Aorta (tissue), 5 donors: ENCODE measurements at regions not wholly inside any gene's neighbourhood (a gene's known extent, or its start where the extent isn't known, plus 50 kb on each side); places are given as distances from the start of the nearest gene placed in this dataset.
A peak's percentile ranks its signal among the peaks of the same experiment; 100 is the strongest.

Source experiments
- ATAC-seq: fragments of 200-7000 bp; cut with Tn5 transposase; one replicate; pipeline ENCODE4 v1.9.1; 2022; ENCODE audit warnings: moderate library complexity; ENCODE audit not compliant: low FRiP score
- DNase-seq, 2 donors: peaks; one replicate each; pipeline ENCODE4 v3.0.0-alpha.2; 2020
- H3K27ac ChIP-seq, 2 donors: one replicate each; pipeline ENCODE4 v1.5.1; 2013; ENCODE audit warnings: low read length in 2 of 2, mild to moderate bottlenecking in 2 of 2, moderate library complexity in 2 of 2, control low read depth in 1 of 2, inconsistent platforms in 1 of 2, low read depth in 1 of 2
- H3K27me3 ChIP-seq, 2 donors: one replicate each; pipeline ENCODE4 v1.6.1; 2013; ENCODE audit warnings: control low read depth in 1 of 2, low read length in 1 of 2, mild to moderate bottlenecking in 1 of 2, moderate library complexity in 1 of 2; ENCODE audit not compliant: insufficient read depth in 2 of 2, control insufficient read depth in 1 of 2
- H3K36me3 ChIP-seq, 2 donors: one replicate each; pipeline ENCODE4 v1.6.1; 2013; ENCODE audit warnings: control low read depth in 1 of 2, low read length in 1 of 2, mild to moderate bottlenecking in 1 of 2; ENCODE audit not compliant: insufficient read depth in 2 of 2, control insufficient read depth in 1 of 2
- H3K4me1 ChIP-seq, 2 donors: one replicate each; pipeline ENCODE4 v1.6.1; 2013; ENCODE audit warnings: low read length in 2 of 2, control low read depth in 1 of 2, mild to moderate bottlenecking in 1 of 2, moderate library complexity in 1 of 2; ENCODE audit not compliant: insufficient read depth in 2 of 2, control insufficient read depth in 1 of 2
- H3K4me3 ChIP-seq, 2 donors: one replicate each; pipeline ENCODE4 v1.5.1; 2013; ENCODE audit warnings: low read length in 2 of 2, control low read depth in 1 of 2, mild to moderate bottlenecking in 1 of 2
- H3K9me3 ChIP-seq: one replicate; pipeline ENCODE4 v1.6.1; 2013; ENCODE audit warnings: mild to moderate bottlenecking, low read length; ENCODE audit not compliant: control insufficient read depth
- WGBS, 2 donors: extraction: QIAGEN DNeasy Blood & Tissue Kit; methylation state at CpG; one replicate each; pipeline ENCODE4 v1.1.7; 2013; 5-methylcytosine and 5-hydroxymethylcytosine counted together
- intact Hi-C, 2 donors: fragments of 100-400 bp; cut with DNase I; formaldehyde crosslinking; loops; one replicate each; pipeline versions ENCODE4 v1.14.2 to v1.15.0; 2022
- donor health status: healthy with polysubstance abuse.
- donor health status: Bipolar disorder and iron deficiency.
- donor health status: DM: no; HTN: no; CAD: no.
- donor health status: DM: no; HTN: no; CAD: no.
- donor health status: DM: yes; HTN: yes; CAD: no.

DNA sequence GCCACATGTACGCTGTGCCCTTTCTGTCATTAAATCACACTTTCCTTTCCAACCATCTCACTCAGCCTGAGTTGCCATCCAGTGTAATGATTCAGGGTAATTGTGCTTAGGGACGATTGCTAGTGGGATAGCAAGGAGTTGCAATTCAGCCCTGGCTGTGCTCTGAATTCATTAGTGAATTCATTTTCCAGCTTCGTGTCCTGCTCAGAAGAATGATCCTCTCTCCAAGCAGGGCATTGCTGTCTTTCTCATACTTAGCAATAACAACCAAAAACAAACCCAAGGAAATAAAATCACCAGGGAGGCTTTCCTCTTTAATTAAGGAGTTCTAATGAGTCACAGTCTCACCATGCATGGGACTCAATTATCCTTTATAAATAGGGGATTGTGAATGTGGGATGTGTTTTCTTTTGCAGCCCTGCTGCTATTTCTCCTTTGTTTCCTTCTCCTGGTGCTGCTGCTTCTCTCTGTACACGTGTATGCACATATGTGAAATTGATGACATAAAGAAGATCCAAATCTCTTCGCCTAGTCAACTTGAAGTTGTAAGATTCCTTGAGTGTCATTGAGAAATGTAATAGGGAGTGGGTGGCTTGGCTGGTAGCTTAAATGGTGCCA is 167.0 kb downstream of the TSEN15 start:
- WGBS, 2 donors = 78 to 83% methylated on average over 5 of the region's 5 CpGs

DNA sequence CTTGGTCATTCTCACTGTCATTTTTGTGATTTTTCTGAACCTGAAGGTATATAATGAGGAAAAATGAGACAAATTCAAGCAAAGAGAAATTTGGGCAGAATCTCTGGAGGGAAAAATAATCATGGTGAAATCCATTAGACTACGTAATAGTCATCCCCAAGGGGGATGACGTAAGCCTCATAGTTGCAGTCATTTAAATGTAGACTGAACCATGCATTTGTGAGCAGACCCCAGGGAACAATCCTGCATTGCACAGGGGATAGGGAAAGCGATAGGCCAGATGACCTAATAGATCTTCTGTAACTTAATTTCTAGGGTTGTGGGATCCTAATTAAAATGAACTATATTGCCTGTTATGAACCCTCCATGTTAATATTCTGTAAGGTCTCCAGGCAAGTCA is 167.4 kb upstream of the C1orf21 start:
- ATAC-seq (no peak), DNase-seq (no peak)
- WGBS, 2 donors = 45 to 82% methylated on average over 3 of the region's 3 CpGs
- no peaks in the 10 kb centered on the region for H3K4me1 ChIP-seq
- no peak overlapping the region for H3K4me3 ChIP-seq
- intact Hi-C loops = no loop called here
- no peak overlapping the region for H3K27ac ChIP-seq
- H3K36me3 ChIP-seq = no peaks in the 10 kb centered on the region
- no peaks in the 10 kb centered on the region for H3K9me3 ChIP-seq
- no peaks in the 10 kb centered on the region for H3K27me3 ChIP-seq

More for the DNA sequence above, 167.0 kb downstream of the TSEN15 start:
- Histone ChIP-seq H3K27me3 (no peaks in the 10 kb centered on the region), H3K27ac (no peak overlapping the region), H3K4me3 (no peak overlapping the region), H3K4me1 (peaks cover 0 to 2% of the 10 kb centered on the region in 2 donors), H3K36me3 (no peaks in the 10 kb centered on the region), H3K9me3 (no peaks in the 10 kb centered on the region)
- ATAC-seq = no peak
- no peak for DNase-seq
- intact Hi-C loops = no loop called here

DNA sequence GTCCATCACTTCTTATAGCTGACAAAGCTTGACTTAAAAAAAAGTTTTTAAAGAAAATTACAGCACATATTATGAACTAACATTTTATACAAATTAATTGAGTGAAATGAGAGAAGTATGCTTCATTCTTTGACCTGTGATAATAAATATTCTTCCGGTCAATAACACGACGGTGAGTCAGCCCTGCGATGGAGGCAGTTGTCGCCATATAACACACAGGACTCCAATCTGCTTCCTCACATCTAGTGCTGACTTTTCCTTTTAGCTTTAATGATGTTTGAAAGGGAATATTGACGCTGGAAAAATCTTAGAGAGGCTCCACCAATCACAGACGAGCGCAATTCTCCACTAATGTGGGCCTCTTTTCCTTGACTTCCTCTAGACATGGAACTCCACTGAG is 166.9 kb upstream of the C1orf21 start:
- Histone ChIP-seq H3K27me3 (no peaks in the 10 kb centered on the region), H3K4me1 (no peaks in the 10 kb centered on the region), H3K36me3 (no peaks in the 10 kb centered on the region), H3K4me3 (no peak overlapping the region), H3K9me3 (no peaks in the 10 kb centered on the region), H3K27ac (no peak overlapping the region)
- intact Hi-C loops = no loop called here
- DNase-seq = no peak
- 94 to 95% methylated on average over 8 of the region's 8 CpGs for WGBS, 2 donors
- no peak for ATAC-seq

DNA sequence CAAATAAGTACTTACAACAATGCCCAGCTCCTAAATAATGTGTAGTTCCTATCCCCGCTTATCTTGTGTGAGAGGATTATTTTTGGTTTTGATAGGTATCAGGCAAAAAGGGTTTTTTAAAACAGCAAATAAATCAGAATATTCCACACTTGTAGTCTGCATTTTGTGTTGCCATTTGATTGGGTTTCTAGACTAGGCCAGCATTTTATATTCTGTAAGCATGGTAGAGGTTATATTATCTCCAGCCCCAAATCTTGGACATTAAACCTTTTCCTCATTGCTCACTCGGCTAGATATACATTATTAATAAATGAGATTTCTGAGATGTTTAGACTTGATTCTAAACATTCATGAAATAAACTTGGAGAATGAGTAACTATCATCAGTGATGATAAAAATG is 165.7 kb upstream of the C1orf21 start:
- no peaks in the 10 kb centered on the region for H3K27me3 ChIP-seq
- H3K36me3 ChIP-seq = no peaks in the 10 kb centered on the region
- 72 to 99% methylated on average over 2 of the region's 2 CpGs for WGBS, 2 donors
- H3K9me3 ChIP-seq = no peaks in the 10 kb centered on the region
- DNase-seq (no peak), ATAC-seq (no peak)
- intact Hi-C loops = no loop called here
- no peak overlapping the region for H3K27ac ChIP-seq
- no peak overlapping the region for H3K4me3 ChIP-seq
- no peaks in the 10 kb centered on the region for H3K4me1 ChIP-seq

DNA sequence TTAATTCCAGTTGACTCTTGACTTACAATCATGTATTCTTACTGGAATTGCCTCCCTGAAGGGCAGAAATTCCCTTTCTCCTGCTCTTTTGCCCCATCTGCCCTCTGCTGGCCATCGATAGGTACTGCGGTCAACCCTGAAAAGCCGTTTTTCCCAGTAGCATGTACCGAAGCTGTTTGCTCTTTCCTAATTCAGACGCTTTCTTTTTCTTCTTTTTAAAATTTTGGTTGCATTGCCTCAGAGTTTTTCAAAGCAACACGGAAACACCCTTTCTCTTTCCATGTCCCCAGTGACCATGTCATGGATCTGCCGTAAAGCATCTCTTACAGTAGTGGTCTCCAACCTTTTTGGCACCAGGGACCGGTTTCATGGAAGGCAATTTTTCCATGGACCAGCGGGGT is 164.2 kb upstream of the C1orf21 start:
- H3K4me3 ChIP-seq = no peak overlapping the region

DNA sequence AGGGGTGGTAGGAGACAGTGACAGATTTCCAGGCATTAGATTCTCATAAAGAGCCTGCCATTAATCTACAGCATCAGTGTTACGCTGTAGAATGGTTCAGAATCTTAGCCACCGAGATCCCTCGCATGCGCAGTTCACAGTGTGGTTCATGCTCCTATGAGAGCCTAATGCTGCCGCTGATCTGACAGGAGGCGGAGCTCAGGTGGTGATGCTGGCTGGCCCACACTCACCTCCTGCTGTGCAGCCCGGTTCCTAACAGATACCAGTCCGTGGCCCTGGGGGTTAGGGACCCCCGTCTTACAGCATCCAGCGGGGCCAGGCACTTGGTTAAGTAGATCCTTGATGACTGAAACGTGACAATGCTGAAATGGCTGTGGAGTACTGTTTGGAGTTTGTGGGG is 163.6 kb upstream of the C1orf21 start:
- ATAC-seq = no peak
- H3K27ac ChIP-seq = no peak overlapping the region
- no peaks in the 10 kb centered on the region for H3K27me3 ChIP-seq
- no peaks in the 10 kb centered on the region for H3K9me3 ChIP-seq
- intact Hi-C loops = no loop called here
- no peak for DNase-seq
- WGBS, 2 donors = 81 to 87% methylated on average over 11 of the region's 11 CpGs
- H3K4me3 ChIP-seq = no peak overlapping the region
- no peaks in the 10 kb centered on the region for H3K4me1 ChIP-seq
- H3K36me3 ChIP-seq = no peaks in the 10 kb centered on the region

More for the DNA sequence above, 164.2 kb upstream of the C1orf21 start:
- intact Hi-C loops = loop anchor here in 1 of 2 donors (1.0 kb wide), 1 partner anchor 147 kb away; no protein-coding TSS in a partner anchor
- ATAC-seq = peak; percentile 80
- 32 to 33% methylated on average over 9 of the region's 9 CpGs for WGBS, 2 donors
- Histone ChIP-seq H3K36me3 (no peaks in the 10 kb centered on the region), H3K4me1 (no peaks in the 10 kb centered on the region), H3K27ac (no peak overlapping the region), H3K27me3 (no peaks in the 10 kb centered on the region), H3K9me3 (no peaks in the 10 kb centered on the region)
- peak; percentile 57 to 74 for DNase-seq

DNA sequence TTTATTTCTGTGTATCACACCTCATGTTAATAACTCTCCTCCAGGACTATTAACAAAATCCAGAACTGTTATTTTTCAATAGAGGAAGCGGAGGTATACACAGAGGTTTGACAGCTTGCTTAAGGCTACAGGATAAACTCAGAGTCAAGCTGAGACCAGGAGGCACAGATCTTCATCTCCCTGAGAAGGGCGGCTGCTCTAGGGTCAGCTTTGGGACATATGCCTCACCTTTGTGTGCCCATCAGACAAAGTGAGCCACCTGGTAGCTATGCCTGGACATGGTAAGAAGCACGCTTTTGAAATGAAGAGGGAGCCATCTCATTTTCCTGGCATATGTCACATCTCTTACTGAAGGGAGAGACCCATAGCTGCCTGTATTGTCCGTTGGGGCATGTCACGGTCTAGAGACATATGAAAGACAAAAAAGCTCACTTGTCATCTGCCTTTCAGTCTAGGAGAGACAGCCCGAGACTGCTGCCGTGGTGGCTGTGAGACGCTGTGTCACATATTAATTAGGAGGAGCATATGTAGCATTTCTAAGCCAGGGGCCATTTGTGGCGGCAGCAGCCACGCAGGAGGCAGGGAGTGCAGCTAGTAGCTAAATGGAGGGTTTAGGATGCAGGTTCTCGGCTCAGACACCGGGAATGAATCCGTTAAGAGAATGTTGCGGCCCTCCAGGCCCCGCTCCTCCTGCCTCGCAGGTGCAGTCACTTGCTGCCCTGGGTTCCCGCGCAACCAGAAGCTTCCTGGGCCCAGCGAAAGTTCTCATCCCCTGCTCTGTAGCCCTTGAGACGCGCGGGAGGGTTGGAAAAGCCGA is 161.3 kb upstream of the C1orf21 start:
- intact Hi-C loops = loop anchor here in 1 of 2 donors (5.0 kb wide), 1 partner anchor 148 kb away; no protein-coding TSS in a partner anchor
- H3K27ac ChIP-seq = no peak overlapping the region
- WGBS, 2 donors = 91 to 93% methylated on average over 23 of the region's 23 CpGs
- no peak overlapping the region for H3K4me3 ChIP-seq
- H3K36me3 ChIP-seq = no peaks in the 10 kb centered on the region
- no peak for DNase-seq
- ATAC-seq = no peak
- no peaks in the 10 kb centered on the region for H3K9me3 ChIP-seq
- H3K4me1 ChIP-seq = no peaks in the 10 kb centered on the region
- no peaks in the 10 kb centered on the region for H3K27me3 ChIP-seq

DNA sequence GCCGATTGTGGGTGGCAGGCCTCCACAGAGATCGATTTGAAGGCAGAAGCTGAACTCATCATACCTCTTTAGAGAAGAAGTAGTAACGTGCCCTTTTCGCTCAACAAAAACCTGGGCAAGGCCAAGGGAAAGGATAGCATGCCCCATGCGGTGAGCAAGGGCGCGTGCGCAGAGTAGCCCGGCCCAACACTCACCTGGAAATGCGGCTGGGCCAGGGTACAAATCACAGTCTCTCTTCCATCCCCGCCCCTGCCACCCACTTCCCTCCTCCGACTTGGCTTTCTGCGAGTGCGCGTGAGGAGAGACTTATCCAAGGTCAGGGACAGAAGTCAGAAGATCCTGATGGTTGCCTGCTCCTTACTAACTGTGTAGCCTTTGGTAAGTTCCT is 160.7 kb upstream of the C1orf21 start:
- Histone ChIP-seq H3K4me3 (no peak overlapping the region), H3K9me3 (no peaks in the 10 kb centered on the region), H3K36me3 (no peaks in the 10 kb centered on the region), H3K27ac (no peak overlapping the region), H3K27me3 (no peaks in the 10 kb centered on the region), H3K4me1 (no peaks in the 10 kb centered on the region)
- peak in 1 of 2 donors; percentile 73 for DNase-seq
- WGBS, 2 donors = 96% methylated on average over 15 of the region's 15 CpGs
- ATAC-seq = no peak
- intact Hi-C loops = loop anchor here in 1 of 2 donors (5.0 kb wide), 1 partner anchor 149 kb away; no protein-coding TSS in a partner anchor

DNA sequence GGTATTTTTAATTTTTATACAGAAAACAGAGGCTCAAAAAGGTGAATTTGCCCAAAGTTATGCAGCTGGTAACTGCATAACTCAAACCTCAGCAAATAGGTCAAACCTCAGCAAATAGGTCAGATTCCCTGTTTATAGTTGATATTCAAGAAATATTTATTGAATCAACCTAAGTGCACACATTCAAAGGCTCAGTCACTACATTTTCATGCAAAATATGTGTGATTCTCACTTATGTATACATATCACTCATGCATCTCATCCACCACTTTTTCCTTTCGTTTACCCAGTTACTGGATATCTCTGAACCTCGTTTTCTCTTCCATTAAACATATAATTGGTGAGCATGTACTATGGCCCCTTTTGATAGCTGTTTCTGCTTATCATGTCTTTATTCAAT is 158.3 kb upstream of the C1orf21 start:
- H3K4me1 ChIP-seq = no peaks in the 10 kb centered on the region
- no peak for ATAC-seq
- H3K36me3 ChIP-seq = no peaks in the 10 kb centered on the region
- H3K27me3 ChIP-seq = no peaks in the 10 kb centered on the region
- H3K9me3 ChIP-seq = no peaks in the 10 kb centered on the region
- intact Hi-C loops = loop anchor here in 1 of 2 donors (5.0 kb wide), 1 partner anchor 151 kb away; no protein-coding TSS in a partner anchor
- 93 to 95% methylated on average over 2 of the region's 2 CpGs for WGBS, 2 donors
- H3K27ac ChIP-seq = no peak overlapping the region
- no peak for DNase-seq
- H3K4me3 ChIP-seq = no peak overlapping the region
